HUES6 (cell line): ENCODE measurements at regions not wholly inside any gene's neighbourhood (a gene's known extent, or its start where the extent isn't known, plus 50 kb on each side); places are given as distances from the start of the nearest gene placed in this dataset.

ENCODE experiments used
- H3K27ac ChIP-seq: 2 replicates; pipeline ENCODE4 v1.7.0; 2013; ENCODE audit warnings: low read depth, mild to moderate bottlenecking, low read length, inconsistent platforms
- H3K27me3 ChIP-seq: 2 replicates; pipeline ENCODE4 v1.6.1; 2013; ENCODE audit warnings: low read length; ENCODE audit not compliant: control insufficient read depth, insufficient read depth
- H3K36me3 ChIP-seq: 2 replicates; pipeline ENCODE4 v1.6.1; 2013; ENCODE audit warnings: low read length; ENCODE audit not compliant: control insufficient read depth, insufficient read depth
- H3K4me1 ChIP-seq: 2 replicates; pipeline ENCODE4 v1.6.1; 2013; ENCODE audit warnings: low read length; ENCODE audit not compliant: control insufficient read depth, insufficient read depth
- H3K4me3 ChIP-seq: 2 replicates; pipeline ENCODE4 v1.5.1; 2013; ENCODE audit warnings: low read depth, low read length
- H3K9ac ChIP-seq: one replicate; pipeline ENCODE4 v1.6.1; 2013; ENCODE audit warnings: mild to moderate bottlenecking, low read length
- H3K9me3 ChIP-seq: 2 replicates; pipeline ENCODE4 v1.6.1; 2013; ENCODE audit warnings: low read depth, low read length; ENCODE audit not compliant: control insufficient read depth, insufficient read depth

DNA sequence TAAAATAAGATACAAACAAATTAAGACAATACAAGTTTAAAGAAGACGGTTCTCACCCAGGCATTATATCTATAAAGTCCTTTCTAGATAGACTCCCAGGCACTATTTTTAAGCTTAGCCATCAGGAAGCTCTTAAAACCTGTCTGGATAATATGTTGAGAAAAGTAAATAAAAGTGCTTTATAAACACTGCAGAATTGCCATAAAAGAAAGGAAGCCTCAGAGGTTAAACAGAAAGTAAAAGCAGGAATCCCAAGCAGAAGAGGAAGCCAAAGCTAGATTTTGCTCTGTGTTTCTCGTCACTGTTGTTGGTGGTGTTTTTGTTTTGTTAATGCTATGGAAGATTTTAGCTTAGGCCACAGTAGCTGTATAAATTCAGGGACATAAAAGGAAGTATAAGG lies 1267.3 kb downstream of the PCDH19 start:
- H3K9me3 ChIP-seq, result no peaks in the 10 kb centered on the region
- H3K9ac ChIP-seq, result no peak overlapping the region
- H3K36me3 ChIP-seq, result no peaks in the 10 kb centered on the region
- H3K27me3 ChIP-seq, result no peaks in the 10 kb centered on the region
- H3K4me1 ChIP-seq, result peaks cover 17% of the 10 kb centered on the region
- H3K4me3 ChIP-seq, result no peak overlapping the region
- H3K27ac ChIP-seq, result 0 out of 2 replicates have a peak overlapping the region, but pooled peaks have one; percentile 19

- no peaks in the 10 kb centered on the region; the same call in 1 of the 2 replicates for H3K27me3 ChIP-seq
- H3K36me3 ChIP-seq, result no peaks in the 10 kb centered on the region
- H3K4me3 ChIP-seq, result no peak overlapping the region
- H3K9me3 ChIP-seq, result no peaks in the 10 kb centered on the region
- H3K27ac ChIP-seq, result no peak overlapping the region
- no peak overlapping the region for H3K9ac ChIP-seq
- H3K4me1 ChIP-seq, result peaks cover 19% of the 10 kb centered on the region
Observed at GRCh38 chrX:99137488-99137887, 1272.6 kb downstream of the PCDH19 start.

- H3K4me3 ChIP-seq, result no peak overlapping the region
- H3K36me3 ChIP-seq, result no peaks in the 10 kb centered on the region
- no peaks in the 10 kb centered on the region; the same call in 1 of the 2 replicates for H3K4me1 ChIP-seq
- no peak overlapping the region for H3K9ac ChIP-seq
- H3K9me3 ChIP-seq, result no peaks in the 10 kb centered on the region
- H3K27ac ChIP-seq, result no peak overlapping the region
- H3K27me3 ChIP-seq, result no peaks in the 10 kb centered on the region
Observed at GRCh38 chrX:99117011-99117410, 1293.1 kb downstream of the PCDH19 start.

GRCh38 chrX:99095965-99096635 lies 1314.0 kb downstream of the PCDH19 start:
- Histone ChIP-seq H3K9ac (no peak overlapping the region), H3K36me3 (no peaks in the 10 kb centered on the region), H3K4me3 (no peak overlapping the region), H3K4me1 (no peaks in the 10 kb centered on the region), H3K27ac (no peak overlapping the region), H3K27me3 (no peaks in the 10 kb centered on the region), H3K9me3 (0 out of 2 replicates have a peak, but pooled peaks cover 4% of the 10 kb centered on the region)

- no peaks in the 10 kb centered on the region for H3K36me3 ChIP-seq
- H3K27ac ChIP-seq, result no peak overlapping the region
- H3K4me3 ChIP-seq, result no peak overlapping the region
- 0 out of 2 replicates have a peak, but pooled peaks cover 4% of the 10 kb centered on the region for H3K9me3 ChIP-seq
- no peak overlapping the region for H3K9ac ChIP-seq
- H3K4me1 ChIP-seq, result no peaks in the 10 kb centered on the region
- no peaks in the 10 kb centered on the region for H3K27me3 ChIP-seq
Observed at GRCh38 chrX:99091459-99091858, 1318.6 kb downstream of the PCDH19 start.

- Histone ChIP-seq H3K9ac (no peak overlapping the region), H3K27ac (no peak overlapping the region), H3K9me3 (no peaks in the 10 kb centered on the region), H3K4me1 (no peaks in the 10 kb centered on the region), H3K36me3 (no peaks in the 10 kb centered on the region), H3K4me3 (no peak overlapping the region), H3K27me3 (no peaks in the 10 kb centered on the region)
Observed at GRCh38 chrX:99078301-99078700, 1331.8 kb downstream of the PCDH19 start.

DNA sequence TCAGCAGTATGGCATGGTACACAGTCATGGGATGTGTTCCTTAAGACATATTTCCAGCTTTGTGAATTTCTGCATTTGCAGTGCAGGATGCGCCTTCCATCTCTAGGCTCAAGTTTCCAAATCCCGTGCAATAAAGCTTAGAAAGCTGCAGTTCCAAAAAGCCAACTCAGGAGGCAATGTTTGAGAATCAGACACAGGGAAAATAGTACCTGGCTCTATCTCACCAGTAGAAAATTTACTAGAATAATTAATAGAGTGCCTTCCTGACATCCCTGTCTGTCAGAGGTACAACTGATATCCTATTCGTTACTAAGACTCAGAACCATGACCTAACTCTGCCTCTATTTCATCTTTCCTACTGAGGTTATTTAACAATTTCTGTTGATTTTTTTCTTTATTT lies 1333.0 kb downstream of the PCDH19 start:
- Histone ChIP-seq H3K27me3 (no peaks in the 10 kb centered on the region), H3K9me3 (no peaks in the 10 kb centered on the region), H3K4me1 (no peaks in the 10 kb centered on the region), H3K27ac (no peak overlapping the region), H3K9ac (no peak overlapping the region), H3K36me3 (no peaks in the 10 kb centered on the region), H3K4me3 (no peak overlapping the region)

- Histone ChIP-seq H3K36me3 (no peaks in the 10 kb centered on the region), H3K9me3 (no peaks in the 10 kb centered on the region), H3K27me3 (no peaks in the 10 kb centered on the region), H3K9ac (no peak overlapping the region), H3K4me1 (no peaks in the 10 kb centered on the region), H3K4me3 (no peak overlapping the region), H3K27ac (no peak overlapping the region)
Observed at GRCh38 chrX:99073551-99073950, 1336.5 kb downstream of the PCDH19 start.

- Histone ChIP-seq H3K27me3 (no peaks in the 10 kb centered on the region; the same call in 1 of the 2 replicates), H3K27ac (no peak overlapping the region), H3K36me3 (no peaks in the 10 kb centered on the region)
Observed at GRCh38 chrX:99051639-99052038, 1358.4 kb downstream of the PCDH19 start.

GRCh38 chrX:99033226-99033901 lies 1376.7 kb downstream of the PCDH19 start:
- H3K36me3 ChIP-seq, result no peaks in the 10 kb centered on the region
- H3K4me1 ChIP-seq, result no peaks in the 10 kb centered on the region; the same call in 1 of the 2 replicates
- no peak overlapping the region for H3K9ac ChIP-seq
- no peaks in the 10 kb centered on the region for H3K27me3 ChIP-seq
- no peak overlapping the region for H3K27ac ChIP-seq
- H3K4me3 ChIP-seq, result no peak overlapping the region
- no peaks in the 10 kb centered on the region for H3K9me3 ChIP-seq

More at GRCh38 chrX:99051639-99052038, 1358.4 kb downstream of the PCDH19 start:
- Histone ChIP-seq H3K9me3 (peaks cover 13% of the 10 kb centered on the region), H3K9ac (no peak overlapping the region), H3K4me1 (no peaks in the 10 kb centered on the region), H3K4me3 (no peak overlapping the region)

GRCh38 chrX:99010957-99011356 lies 1399.1 kb downstream of the PCDH19 start:
- Histone ChIP-seq H3K9ac (no peak overlapping the region), H3K27ac (no peak overlapping the region), H3K36me3 (no peaks in the 10 kb centered on the region), H3K4me3 (no peak overlapping the region), H3K4me1 (no peaks in the 10 kb centered on the region), H3K9me3 (0 out of 2 replicates have a peak, but pooled peaks cover 3% of the 10 kb centered on the region), H3K27me3 (no peaks in the 10 kb centered on the region)
